Stimulated activated memory B cell treated with anti-CD40 and anti-IgM and Interleukin-4, amounts not matched to agents 10 μg/mL and 1 μg/mL and 100 μg/mL, for 72 hours (primary cell): ENCODE measurements at regions not wholly inside any gene's neighbourhood (a gene's known extent, or its start where the extent isn't known, plus 50 kb on each side); places are given as distances from the start of the nearest gene placed in this dataset.
"Not testable (repeated sequence)": the region's sequence is repeated elsewhere in the genome, so short reads cannot be mapped to it uniquely, and the experiment has no call there.

ENCODE experiments used
- ATAC-seq: fragments of 150-1000 bp; cut with Tn5 transposase; 2 replicates; pipeline ENCODE4 v1.10.0; 2021
- H3K27ac Mint-ChIP-seq: one replicate; pipeline ENCODE4 v1.8.0; 2022; ENCODE audit warnings: mild to moderate bottlenecking, mixed read lengths
- H3K27me3 Mint-ChIP-seq: one replicate; pipeline ENCODE4 v1.8.0; 2022; ENCODE audit warnings: mixed read lengths
- H3K36me3 Mint-ChIP-seq: one replicate; pipeline ENCODE4 v1.8.0; 2022; ENCODE audit warnings: mixed read lengths
- H3K4me1 Mint-ChIP-seq: one replicate; pipeline ENCODE4 v1.8.0; 2022; ENCODE audit warnings: mixed read lengths
- H3K4me3 Mint-ChIP-seq: one replicate; pipeline ENCODE4 v1.8.0; 2022; ENCODE audit warnings: mild to moderate bottlenecking, moderate library complexity, mixed read lengths
- H3K9me3 Mint-ChIP-seq: one replicate; pipeline ENCODE4 v1.8.0; 2022; ENCODE audit warnings: mixed read lengths

- H3K27ac Mint-ChIP-seq: no peak overlapping the region
- peaks cover 23% of the 10 kb centered on the region for H3K4me1 Mint-ChIP-seq
- H3K9me3 Mint-ChIP-seq: no peaks in the 10 kb centered on the region
- H3K36me3 Mint-ChIP-seq: no peaks in the 10 kb centered on the region
- no peak for ATAC-seq
- no peaks in the 10 kb centered on the region for H3K27me3 Mint-ChIP-seq
- no peak overlapping the region for H3K4me3 Mint-ChIP-seq
Measured at GRCh38 chr3:56955492-56956111, 104.9 kb upstream of the SPATA12 start.

GRCh38 chr3:56954125-56954524, 106.3 kb upstream of the SPATA12 start:
- H3K27me3 Mint-ChIP-seq: no peaks in the 10 kb centered on the region
- H3K4me3 Mint-ChIP-seq: no peak overlapping the region
- no peaks in the 10 kb centered on the region for H3K36me3 Mint-ChIP-seq
- H3K4me1 Mint-ChIP-seq: peaks cover 9% of the 10 kb centered on the region
- ATAC-seq: no peak
- no peak overlapping the region for H3K27ac Mint-ChIP-seq
- no peaks in the 10 kb centered on the region for H3K9me3 Mint-ChIP-seq

- H3K4me1 Mint-ChIP-seq: no peaks in the 10 kb centered on the region
- ATAC-seq: no peak
- no peaks in the 10 kb centered on the region for H3K36me3 Mint-ChIP-seq
- no peaks in the 10 kb centered on the region for H3K27me3 Mint-ChIP-seq
- no peak overlapping the region for H3K4me3 Mint-ChIP-seq
- no peaks in the 10 kb centered on the region for H3K9me3 Mint-ChIP-seq
- H3K27ac Mint-ChIP-seq: no peak overlapping the region
Measured at GRCh38 chr3:56952846-56953245, 107.6 kb upstream of the SPATA12 start.

GRCh38 chr3:56952061-56952460, 108.4 kb upstream of the SPATA12 start:
- Mint-ChIP-seq H3K27me3 (no peaks in the 10 kb centered on the region), H3K27ac (no peak overlapping the region), H3K4me3 (no peak overlapping the region), H3K9me3 (no peaks in the 10 kb centered on the region), H3K36me3 (no peaks in the 10 kb centered on the region), H3K4me1 (no peaks in the 10 kb centered on the region)
- ATAC-seq: no peak

GRCh38 chr3:56951366-56951765, 109.1 kb upstream of the SPATA12 start:
- Mint-ChIP-seq H3K9me3 (peaks cover 3% of the 10 kb centered on the region), H3K27ac (no peak overlapping the region), H3K4me3 (no peak overlapping the region), H3K4me1 (no peaks in the 10 kb centered on the region), H3K27me3 (no peaks in the 10 kb centered on the region), H3K36me3 (peaks cover 4% of the 10 kb centered on the region)
- no peak for ATAC-seq

- not testable (repeated sequence) for H3K36me3 Mint-ChIP-seq, H3K27ac Mint-ChIP-seq, ATAC-seq, H3K9me3 Mint-ChIP-seq, H3K4me3 Mint-ChIP-seq, H3K27me3 Mint-ChIP-seq
- H3K4me1 Mint-ChIP-seq: peaks cover 16% of the 10 kb centered on the region
Measured at GRCh38 chr3:56945378-56945777, 115.1 kb upstream of the SPATA12 start.

GRCh38 chr3:56942523-56942922, 117.9 kb upstream of the SPATA12 start:
- H3K4me3 Mint-ChIP-seq: no peak overlapping the region
- no peak for ATAC-seq
- H3K27ac Mint-ChIP-seq: no peak overlapping the region
- H3K9me3 Mint-ChIP-seq: peaks cover 7% of the 10 kb centered on the region
- H3K27me3 Mint-ChIP-seq: no peaks in the 10 kb centered on the region
- peaks cover 9% of the 10 kb centered on the region for H3K36me3 Mint-ChIP-seq
- H3K4me1 Mint-ChIP-seq: peaks cover 16% of the 10 kb centered on the region

GRCh38 chr3:56940976-56941375, 119.5 kb upstream of the SPATA12 start:
- no peaks in the 10 kb centered on the region for H3K27me3 Mint-ChIP-seq
- peaks cover 16% of the 10 kb centered on the region for H3K4me1 Mint-ChIP-seq
- ATAC-seq: no peak
- H3K27ac Mint-ChIP-seq: no peak overlapping the region
- H3K9me3 Mint-ChIP-seq: peaks cover 2% of the 10 kb centered on the region
- H3K4me3 Mint-ChIP-seq: no peak overlapping the region
- H3K36me3 Mint-ChIP-seq: peaks cover 2% of the 10 kb centered on the region

- Mint-ChIP-seq H3K9me3 (peaks cover 2% of the 10 kb centered on the region), H3K27ac (no peak overlapping the region), H3K4me1 (peaks cover 15% of the 10 kb centered on the region), H3K27me3 (no peaks in the 10 kb centered on the region), H3K4me3 (no peak overlapping the region), H3K36me3 (no peaks in the 10 kb centered on the region)
- ATAC-seq: no peak
Measured at GRCh38 chr3:56940321-56940720, 120.1 kb upstream of the SPATA12 start.

- peaks cover 2% of the 10 kb centered on the region for H3K9me3 Mint-ChIP-seq
- no peak overlapping the region for H3K4me3 Mint-ChIP-seq
- peaks cover 10% of the 10 kb centered on the region for H3K4me1 Mint-ChIP-seq
- ATAC-seq: no peak
- H3K36me3 Mint-ChIP-seq: no peaks in the 10 kb centered on the region
- no peaks in the 10 kb centered on the region for H3K27me3 Mint-ChIP-seq
- no peak overlapping the region for H3K27ac Mint-ChIP-seq
Measured at GRCh38 chr3:56939834-56940233, 120.6 kb upstream of the SPATA12 start.

GRCh38 chr3:56938530-56938929, 121.9 kb upstream of the SPATA12 start:
- Mint-ChIP-seq H3K27ac (no peak overlapping the region), H3K9me3 (peaks cover 4% of the 10 kb centered on the region), H3K27me3 (no peaks in the 10 kb centered on the region), H3K4me3 (no peak overlapping the region), H3K4me1 (peaks cover 9% of the 10 kb centered on the region), H3K36me3 (peaks cover 6% of the 10 kb centered on the region)
- ATAC-seq: no peak

- ATAC-seq: no peak
- peaks cover 6% of the 10 kb centered on the region for H3K36me3 Mint-ChIP-seq
- peaks cover 6% of the 10 kb centered on the region for H3K4me1 Mint-ChIP-seq
- H3K9me3 Mint-ChIP-seq: peaks cover 4% of the 10 kb centered on the region
- no peak overlapping the region for H3K4me3 Mint-ChIP-seq
- H3K27ac Mint-ChIP-seq: no peak overlapping the region
- H3K27me3 Mint-ChIP-seq: no peaks in the 10 kb centered on the region
Measured at GRCh38 chr3:56937580-56937979, 122.9 kb upstream of the SPATA12 start.

- ATAC-seq: no peak
Measured at GRCh38 chr3:56935811-56936210, 124.7 kb upstream of the SPATA12 start.

GRCh38 chr3:56934481-56934880, 126.0 kb upstream of the SPATA12 start:
- H3K36me3 Mint-ChIP-seq, H3K27me3 Mint-ChIP-seq, H3K27ac Mint-ChIP-seq, H3K4me1 Mint-ChIP-seq, ATAC-seq, H3K9me3 Mint-ChIP-seq, H3K4me3 Mint-ChIP-seq: not testable (repeated sequence)

More at GRCh38 chr3:56935811-56936210, 124.7 kb upstream of the SPATA12 start:
- Mint-ChIP-seq H3K36me3 (peaks cover 6% of the 10 kb centered on the region), H3K27ac (no peak overlapping the region), H3K4me1 (no peaks in the 10 kb centered on the region), H3K4me3 (no peak overlapping the region), H3K9me3 (peaks cover 4% of the 10 kb centered on the region), H3K27me3 (no peaks in the 10 kb centered on the region)

- H3K9me3 Mint-ChIP-seq: peaks cover 4% of the 10 kb centered on the region
- H3K27ac Mint-ChIP-seq: no peak overlapping the region
- ATAC-seq: no peak
- H3K36me3 Mint-ChIP-seq: peaks cover 6% of the 10 kb centered on the region
- H3K4me1 Mint-ChIP-seq: no peaks in the 10 kb centered on the region
- H3K4me3 Mint-ChIP-seq: no peak overlapping the region
- no peaks in the 10 kb centered on the region for H3K27me3 Mint-ChIP-seq
Measured at GRCh38 chr3:56933803-56934202, 126.7 kb upstream of the SPATA12 start.

GRCh38 chr3:56932866-56933265, 127.6 kb upstream of the SPATA12 start:
- no peak for ATAC-seq
- Mint-ChIP-seq H3K27ac (no peak overlapping the region), H3K36me3 (peaks cover 6% of the 10 kb centered on the region), H3K4me1 (no peaks in the 10 kb centered on the region), H3K4me3 (no peak overlapping the region), H3K9me3 (peaks cover 4% of the 10 kb centered on the region), H3K27me3 (no peaks in the 10 kb centered on the region)

GRCh38 chr3:56931836-56932235, 128.6 kb upstream of the SPATA12 start:
- Mint-ChIP-seq H3K4me1 (no peaks in the 10 kb centered on the region), H3K9me3 (peaks cover 4% of the 10 kb centered on the region), H3K4me3 (no peak overlapping the region), H3K27me3 (no peaks in the 10 kb centered on the region), H3K27ac (no peak overlapping the region), H3K36me3 (peaks cover 6% of the 10 kb centered on the region)
- ATAC-seq: no peak
